ENCODE measurements at regions not wholly inside any gene's neighbourhood (a gene's known extent, or its start where the extent isn't known, plus 50 kb on each side); places are given as distances from the start of the nearest gene placed in this dataset.

DNA sequence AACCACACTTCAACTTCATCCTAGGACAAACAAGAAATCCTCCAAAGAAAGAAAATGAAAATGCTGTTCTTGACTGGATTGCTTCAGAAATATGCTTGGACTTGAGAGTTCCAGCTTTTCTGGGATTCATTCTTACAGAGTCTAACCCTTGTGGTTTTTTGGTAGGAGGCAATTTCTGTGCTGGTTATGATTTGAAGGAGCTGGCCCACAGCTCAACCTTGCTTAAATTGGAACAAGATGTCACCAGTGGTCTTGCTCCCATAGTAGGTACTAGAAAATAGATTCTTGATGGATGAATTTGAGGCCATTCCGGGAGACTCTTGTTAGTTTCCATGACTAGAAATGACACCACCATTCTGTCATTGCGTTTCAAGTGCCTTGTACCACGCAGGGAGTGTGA, 54.3 kb upstream of the BMP6 start:
- DNase-seq (ENCODE audit: insufficient read length, low spot score, missing footprints), result no peak
- TF ChIP-seq, protein P1, sequence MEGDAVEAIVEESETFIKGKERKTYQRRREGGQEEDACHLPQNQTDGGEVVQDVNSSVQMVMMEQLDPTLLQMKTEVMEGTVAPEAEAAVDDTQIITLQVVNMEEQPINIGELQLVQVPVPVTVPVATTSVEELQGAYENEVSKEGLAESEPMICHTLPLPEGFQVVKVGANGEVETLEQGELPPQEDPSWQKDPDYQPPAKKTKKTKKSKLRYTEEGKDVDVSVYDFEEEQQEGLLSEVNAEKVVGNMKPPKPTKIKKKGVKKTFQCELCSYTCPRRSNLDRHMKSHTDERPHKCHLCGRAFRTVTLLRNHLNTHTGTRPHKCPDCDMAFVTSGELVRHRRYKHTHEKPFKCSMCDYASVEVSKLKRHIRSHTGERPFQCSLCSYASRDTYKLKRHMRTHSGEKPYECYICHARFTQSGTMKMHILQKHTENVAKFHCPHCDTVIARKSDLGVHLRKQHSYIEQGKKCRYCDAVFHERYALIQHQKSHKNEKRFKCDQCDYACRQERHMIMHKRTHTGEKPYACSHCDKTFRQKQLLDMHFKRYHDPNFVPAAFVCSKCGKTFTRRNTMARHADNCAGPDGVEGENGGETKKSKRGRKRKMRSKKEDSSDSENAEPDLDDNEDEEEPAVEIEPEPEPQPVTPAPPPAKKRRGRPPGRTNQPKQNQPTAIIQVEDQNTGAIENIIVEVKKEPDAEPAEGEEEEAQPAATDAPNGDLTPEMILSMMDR (IDR thresholded peaks at IDR 0.05; ENCODE audit: extremely low read depth, low read depth, low read length), result no peak
- Histone ChIP-seq H3K9me3 (ENCODE audit: low read depth, low read length) (no peaks in the 10 kb centered on the region), H3K4me2 (ENCODE audit: insufficient read depth, low read length) (peak overlapping the region; percentile 79), H3K27me3 (ENCODE audit: insufficient read depth, low read length) (no peaks in the 10 kb centered on the region), H3K4me3 (ENCODE audit: insufficient read depth, low read length) (peak overlapping the region; percentile 20), H3K4me1 (ENCODE audit: insufficient read depth, low read length) (peaks cover 33% of the 10 kb centered on the region), H4K20me1 (ENCODE audit: insufficient read depth, low read length) (no peaks in the 10 kb centered on the region), H2AFZ (ENCODE audit: low read length) (peak overlapping the region; percentile 44), H3K36me3 (ENCODE audit: insufficient read depth, low read length) (no peaks in the 10 kb centered on the region), H3K79me2 (ENCODE audit: insufficient read depth, low read length) (no peaks in the 10 kb centered on the region), H3K27ac (ENCODE audit: low read depth, low read length) (peak overlapping the region; percentile 77)

DNA sequence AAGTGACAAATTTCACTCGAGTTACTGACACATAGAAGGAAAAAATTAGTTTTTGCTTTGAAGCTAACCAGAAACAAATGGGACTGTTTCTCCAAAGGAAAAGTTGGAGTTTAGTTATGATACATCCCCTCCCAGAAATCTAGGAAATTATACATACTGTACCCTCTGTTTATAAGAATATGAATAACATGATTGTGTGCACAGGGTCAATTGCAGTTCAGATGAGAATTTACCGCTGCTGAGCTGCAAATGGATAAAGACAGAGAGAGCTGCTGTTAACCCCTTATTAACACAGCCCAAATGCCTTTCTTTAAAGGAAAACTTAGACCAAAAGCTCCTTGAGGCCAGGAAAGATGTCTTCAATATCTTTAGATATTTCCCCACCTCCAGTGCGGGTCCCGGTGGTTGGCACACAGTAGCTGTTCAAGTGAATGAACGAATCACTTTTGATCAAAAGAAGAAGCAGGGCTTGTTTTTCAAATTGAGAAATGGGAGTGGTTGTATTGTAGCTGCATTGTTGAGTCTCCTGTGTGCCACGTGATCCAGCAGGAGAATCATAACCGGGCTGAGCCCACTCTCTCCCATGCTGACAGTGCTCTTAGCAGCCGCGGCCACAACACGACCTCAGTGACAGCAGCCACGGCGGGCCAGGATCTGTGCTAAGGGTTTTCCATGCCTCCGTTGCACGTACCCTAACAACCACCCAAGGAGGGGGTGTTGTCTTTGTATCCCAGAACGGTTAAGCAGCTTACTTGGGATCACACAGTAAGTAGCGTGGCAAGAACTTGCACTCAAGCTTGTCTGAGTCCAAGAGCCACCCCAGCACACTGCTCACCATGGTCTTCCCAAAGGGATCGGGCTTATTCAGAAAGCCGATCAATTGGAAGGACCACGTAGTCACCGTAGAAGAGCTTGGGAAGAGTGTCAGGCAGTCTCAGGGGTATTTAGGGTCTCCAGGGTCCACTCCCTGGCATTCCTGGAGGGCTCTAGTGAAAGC, 53.5 kb upstream of the BMP6 start:
- Histone ChIP-seq H3K9me3 (ENCODE audit: low read depth, low read length) (no peaks in the 10 kb centered on the region), H3K27ac (ENCODE audit: low read depth, low read length) (peak overlapping the region; percentile 77), H2AFZ (ENCODE audit: low read length) (peak overlapping the region; percentile 93), H3K4me2 (ENCODE audit: insufficient read depth, low read length) (peak overlapping the region; percentile 79), H3K27me3 (ENCODE audit: insufficient read depth, low read length) (no peaks in the 10 kb centered on the region), H3K4me3 (ENCODE audit: insufficient read depth, low read length) (peak overlapping the region; percentile 55), H3K4me1 (ENCODE audit: insufficient read depth, low read length) (peaks cover 33% of the 10 kb centered on the region), H3K79me2 (ENCODE audit: insufficient read depth, low read length) (no peaks in the 10 kb centered on the region), H4K20me1 (ENCODE audit: insufficient read depth, low read length) (no peaks in the 10 kb centered on the region), H3K36me3 (ENCODE audit: insufficient read depth, low read length) (no peaks in the 10 kb centered on the region)
- DNase-seq (ENCODE audit: insufficient read length, low spot score, missing footprints), result no peak
- TF ChIP-seq, protein P1 (IDR thresholded peaks at IDR 0.05; ENCODE audit: extremely low read depth, low read depth, low read length), result no peak

DNA sequence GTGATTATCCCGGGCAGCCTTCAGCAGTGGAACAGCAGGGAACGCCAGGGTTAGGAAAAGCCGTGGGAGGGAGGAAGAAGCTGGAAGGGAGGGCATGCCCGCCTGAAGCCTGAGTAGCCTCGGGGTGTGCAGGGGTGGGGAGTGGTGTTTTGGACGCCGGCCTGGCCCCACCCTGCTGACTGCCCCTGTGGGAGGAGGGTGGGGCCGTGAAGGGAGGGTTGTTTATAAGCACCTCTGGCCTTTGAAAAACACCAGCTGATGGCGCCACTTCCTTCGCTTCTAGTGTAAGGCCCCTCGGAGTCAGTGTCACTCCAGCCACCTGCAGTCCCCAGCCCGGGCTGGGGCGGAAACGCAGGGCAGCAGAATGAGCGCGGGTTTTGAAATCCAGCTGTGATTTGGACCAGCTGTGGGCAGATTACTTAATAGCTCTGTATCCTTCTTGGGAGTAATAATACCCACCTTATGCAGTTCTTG, 52.8 kb upstream of the BMP6 start:
- H3K4me1 ChIP-seq (ENCODE audit: insufficient read depth, low read length), result peaks cover 33% of the 10 kb centered on the region
- H4K20me1 ChIP-seq (ENCODE audit: insufficient read depth, low read length), result no peaks in the 10 kb centered on the region
- no peaks in the 10 kb centered on the region for H3K36me3 ChIP-seq (ENCODE audit: insufficient read depth, low read length)
- H2AFZ ChIP-seq (ENCODE audit: low read length), result peak overlapping the region; percentile 93
- TF ChIP-seq, protein P1 (IDR thresholded peaks at IDR 0.05; ENCODE audit: extremely low read depth, low read depth, low read length), result no peak
- no peaks in the 10 kb centered on the region for H3K9me3 ChIP-seq (ENCODE audit: low read depth, low read length)
- peak; percentile 76 for DNase-seq (ENCODE audit: insufficient read length, low spot score, missing footprints)
- no peaks in the 10 kb centered on the region for H3K27me3 ChIP-seq (ENCODE audit: insufficient read depth, low read length)
- H3K79me2 ChIP-seq (ENCODE audit: insufficient read depth, low read length), result no peaks in the 10 kb centered on the region
- peak overlapping the region; percentile 77 for H3K27ac ChIP-seq (ENCODE audit: low read depth, low read length)
- H3K4me3 ChIP-seq (ENCODE audit: insufficient read depth, low read length), result peak overlapping the region; percentile 55
- peak overlapping the region; percentile 79 for H3K4me2 ChIP-seq (ENCODE audit: insufficient read depth, low read length)

DNA sequence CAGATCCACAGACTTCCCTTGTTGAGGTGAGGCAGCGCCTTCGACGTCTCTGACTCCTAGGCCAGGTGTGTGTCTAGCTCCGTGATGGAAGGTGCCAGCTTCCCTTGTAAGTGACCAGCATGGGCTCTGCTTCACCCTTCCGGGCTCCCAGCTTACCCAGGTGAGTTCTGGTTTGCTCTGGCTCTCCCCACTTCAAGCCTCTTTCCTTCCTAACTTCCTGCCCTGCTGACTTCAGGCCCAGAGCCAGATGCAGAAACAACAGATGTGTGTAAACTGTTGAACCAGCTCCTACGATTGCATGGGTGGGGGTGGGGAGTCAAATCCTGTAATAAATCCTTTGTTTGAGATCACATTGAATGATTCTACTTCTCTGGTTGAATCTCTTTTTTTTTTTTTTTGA, 51.6 kb upstream of the BMP6 start:
- H2AFZ ChIP-seq (ENCODE audit: low read length), result no peak overlapping the region

More for the DNA sequence above, 51.6 kb upstream of the BMP6 start:
- no peak overlapping the region for H3K27ac ChIP-seq (ENCODE audit: low read depth, low read length)
- H3K9me3 ChIP-seq (ENCODE audit: low read depth, low read length), result no peaks in the 10 kb centered on the region
- no peaks in the 10 kb centered on the region for H3K79me2 ChIP-seq (ENCODE audit: insufficient read depth, low read length)
- no peak for DNase-seq (ENCODE audit: insufficient read length, low spot score, missing footprints)
- H3K27me3 ChIP-seq (ENCODE audit: insufficient read depth, low read length), result no peaks in the 10 kb centered on the region
- TF ChIP-seq, protein P1 (IDR thresholded peaks at IDR 0.05; ENCODE audit: extremely low read depth, low read depth, low read length), result no peak
- no peaks in the 10 kb centered on the region for H3K36me3 ChIP-seq (ENCODE audit: insufficient read depth, low read length)
- no peak overlapping the region for H3K4me2 ChIP-seq (ENCODE audit: insufficient read depth, low read length)
- H3K4me3 ChIP-seq (ENCODE audit: insufficient read depth, low read length), result no peak overlapping the region
- H3K4me1 ChIP-seq (ENCODE audit: insufficient read depth, low read length), result peaks cover 33% of the 10 kb centered on the region
- H4K20me1 ChIP-seq (ENCODE audit: insufficient read depth, low read length), result no peaks in the 10 kb centered on the region

Measured in osteoblast (primary cell).